EL (cell line): ENCODE measurements at regions not wholly inside any gene's neighbourhood (a gene's known extent, or its start where the extent isn't known, plus 50 kb on each side); places are given as distances from the start of the nearest gene placed in this dataset.
A peak's percentile ranks its signal among the peaks of the same experiment; 100 is the strongest.

Source experiments
- DNase-seq: peaks from one replicate; pipeline ENCODE4 v3.0.0-alpha.2; 2016

GRCh38 chr13:111037927-111038326, 77.2 kb upstream of the ARHGEF7 start:
- DNase-seq: no peak

DNA sequence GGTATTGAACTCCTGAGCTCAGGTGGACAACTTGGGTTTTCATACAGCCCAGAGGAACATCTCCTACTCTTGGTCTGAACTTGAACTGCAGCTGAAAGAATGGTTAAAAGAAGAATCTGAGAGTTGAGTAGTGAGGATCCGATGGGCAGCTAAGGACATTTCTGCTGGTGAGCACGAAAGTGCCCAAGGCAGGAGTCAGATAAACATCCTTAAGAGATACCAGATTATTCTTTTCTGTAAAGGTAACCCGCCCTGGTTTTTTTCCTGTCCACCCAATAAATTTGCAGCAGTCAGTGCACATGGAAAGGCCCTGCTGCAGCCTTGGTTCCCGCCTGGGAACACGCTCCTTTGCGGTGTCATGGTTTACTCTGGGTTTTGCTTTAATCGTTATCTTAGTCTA, 78.4 kb upstream of the ARHGEF7 start:
- DNase-seq: no peak

GRCh38 chr13:111035861-111036260, 79.2 kb upstream of the ARHGEF7 start:
- DNase-seq: no peak

DNA sequence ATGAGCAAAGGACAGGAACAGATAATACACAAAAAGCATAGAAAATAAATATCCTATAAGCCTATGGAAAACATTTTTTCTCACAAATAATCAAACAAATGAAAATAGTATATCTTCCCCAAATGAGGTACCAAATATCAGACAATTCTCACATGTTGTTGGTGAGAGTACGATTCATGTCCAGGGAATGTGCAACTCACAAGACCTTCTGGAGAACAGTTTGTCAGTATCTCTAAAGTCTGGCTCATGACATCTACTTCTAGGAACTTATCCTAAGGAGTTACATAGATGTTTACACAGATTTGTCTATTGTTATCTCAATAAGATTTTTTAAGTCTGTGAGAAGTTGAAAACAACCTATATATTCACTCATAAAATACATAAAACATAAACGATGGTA, 80.3 kb upstream of the ARHGEF7 start:
- peak; percentile 33 for DNase-seq

- DNase-seq: no peak
These were observed 81.7 kb upstream of the ARHGEF7 start for GRCh38 chr13:111033172-111034130.

GRCh38 chr13:111031531-111031961, 83.6 kb upstream of the ARHGEF7 start:
- peak; percentile 89 for DNase-seq

GRCh38 chr13:111029957-111030609, 85.0 kb upstream of the ARHGEF7 start:
- DNase-seq: no peak

- DNase-seq: no peak
These were observed 87.4 kb upstream of the ARHGEF7 start for GRCh38 chr13:111027458-111028439.

DNA sequence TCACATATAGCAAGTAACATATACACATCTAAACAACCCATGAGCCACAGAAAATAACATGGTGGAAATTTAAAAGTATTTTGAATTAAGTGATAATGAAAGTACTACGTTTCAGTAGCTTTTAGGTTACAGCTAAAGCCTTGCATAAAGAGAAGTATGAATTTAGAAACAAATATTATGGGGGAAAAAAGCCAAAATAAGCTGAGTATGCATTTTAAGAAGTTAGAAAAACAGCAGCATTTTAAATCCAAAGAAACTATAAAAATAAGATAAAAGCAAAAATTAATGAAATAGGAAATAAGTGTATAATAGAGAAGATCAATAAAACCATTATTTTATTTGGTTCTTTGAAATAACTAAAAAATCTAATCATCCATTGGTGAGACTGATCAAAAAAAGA, 89.8 kb upstream of the ARHGEF7 start:
- no peak for DNase-seq

- no peak for DNase-seq
These were observed 92.2 kb upstream of the ARHGEF7 start for GRCh38 chr13:111022886-111023285.

DNA sequence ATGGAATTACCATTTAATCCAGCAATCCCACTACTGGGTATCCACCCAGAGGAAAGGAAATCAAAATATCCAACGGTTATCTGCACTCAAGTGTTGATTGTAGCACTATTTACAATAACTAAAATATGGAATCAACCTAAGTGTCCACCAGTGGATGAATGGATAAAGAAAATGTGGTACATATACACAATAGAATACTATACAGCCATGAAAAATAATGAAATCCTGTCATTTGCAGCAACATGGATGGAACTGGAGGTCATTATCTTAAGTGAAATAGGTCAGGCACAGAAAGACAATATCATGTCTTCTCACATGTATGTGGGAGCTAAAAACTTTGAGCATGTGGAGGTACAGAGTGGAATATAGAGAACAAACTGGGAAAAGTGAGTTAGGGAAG, 92.9 kb upstream of the ARHGEF7 start:
- DNase-seq: no peak

DNA sequence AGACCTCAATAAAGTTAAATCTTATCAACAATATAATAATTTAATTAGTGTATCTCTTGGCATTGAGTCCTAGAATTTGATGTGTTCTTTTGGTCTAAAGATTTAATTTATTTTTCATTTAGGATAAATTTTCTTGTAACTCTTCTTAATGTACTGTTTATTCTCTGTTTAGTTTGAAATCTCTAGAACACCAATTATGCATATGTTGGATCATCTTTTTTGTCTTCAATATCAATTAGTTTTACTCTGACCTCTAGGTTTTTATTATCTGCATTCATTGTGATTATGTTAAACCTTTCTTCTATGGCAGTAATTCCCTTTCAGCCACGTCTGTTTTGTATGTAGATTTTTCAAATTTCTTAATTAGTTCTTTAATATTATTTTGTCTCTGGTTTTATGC, 93.8 kb upstream of the ARHGEF7 start:
- no peak for DNase-seq

DNA sequence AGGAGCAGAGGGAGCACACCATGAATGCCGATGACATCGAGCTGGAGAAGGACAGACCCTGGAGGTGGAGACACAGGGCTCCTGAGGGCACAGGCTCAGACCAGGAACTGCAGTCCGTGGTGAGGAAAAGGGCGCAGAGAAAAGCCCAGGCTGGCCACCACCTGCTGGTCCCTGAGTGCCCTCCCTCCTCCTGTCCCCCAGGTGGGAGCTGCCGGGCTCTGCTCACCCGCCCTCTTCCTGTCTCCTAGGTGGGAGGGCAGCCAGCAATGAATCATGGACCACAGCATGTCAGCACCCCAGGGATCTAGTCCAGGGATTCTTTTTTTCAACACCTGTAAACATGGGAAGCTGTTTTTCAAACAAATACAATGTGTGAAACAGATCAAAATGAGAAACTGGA, 94.6 kb upstream of the ARHGEF7 start:
- no peak for DNase-seq

- DNase-seq: no peak
These were observed 95.1 kb upstream of the ARHGEF7 start for GRCh38 chr13:111020021-111020420.

GRCh38 chr13:111017755-111018459, 97.2 kb upstream of the ARHGEF7 start:
- DNase-seq: no peak

- DNase-seq: no peak
These were observed 98.3 kb upstream of the ANKRD10 start for GRCh38 chr13:111013196-111013595.

DNA sequence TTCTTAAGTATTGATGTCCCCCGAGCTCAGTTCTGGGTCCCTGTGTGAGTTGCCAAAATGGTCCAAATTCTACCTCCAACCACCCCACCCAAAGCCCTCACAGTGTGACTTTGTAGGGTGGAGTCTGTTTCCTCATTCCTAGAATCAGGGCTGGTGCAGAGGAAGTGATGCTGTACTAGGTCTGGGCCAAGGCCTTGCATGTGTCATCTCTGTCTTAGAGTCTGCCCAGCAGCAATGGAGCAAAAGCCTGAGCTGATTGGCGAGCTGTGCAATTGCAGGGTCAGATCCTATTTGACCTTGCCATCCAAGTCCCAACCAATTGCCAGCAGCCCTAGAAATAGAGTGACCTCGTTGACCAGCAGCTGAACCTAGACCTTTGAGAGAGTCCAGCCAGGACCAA, 97.0 kb upstream of the ANKRD10 start:
- DNase-seq: no peak

- no peak for DNase-seq
These were observed 93.5 kb upstream of the ANKRD10 start for GRCh38 chr13:111008351-111008750.

DNA sequence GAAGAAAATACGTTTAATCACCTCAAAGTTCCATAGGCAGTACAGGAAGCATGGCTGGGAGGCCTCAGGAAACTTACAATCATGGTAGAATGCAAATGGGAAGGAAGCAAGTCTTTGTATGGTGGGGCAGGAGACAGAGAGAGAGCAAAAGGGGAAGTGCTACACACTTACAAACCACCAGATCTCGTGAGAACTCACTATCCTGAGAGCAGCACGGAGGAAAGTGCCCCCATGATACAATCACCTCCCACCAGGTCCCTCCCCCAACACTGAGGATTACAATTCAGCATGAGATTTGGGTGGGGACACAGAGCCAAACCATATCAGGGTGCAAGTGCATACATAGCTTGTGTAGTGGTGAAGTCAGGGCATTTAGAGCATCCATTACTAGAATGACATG, 92.3 kb upstream of the ANKRD10 start:
- DNase-seq: no peak

- DNase-seq: peak; percentile 72
These were observed 91.7 kb upstream of the ANKRD10 start for GRCh38 chr13:111006506-111007031.

- DNase-seq: peak; percentile 28
These were observed 91.1 kb upstream of the ANKRD10 start for GRCh38 chr13:111005808-111006505.
